H9 (cell line): ENCODE measurements at regions not wholly inside any gene's neighbourhood (a gene's known extent, or its start where the extent isn't known, plus 50 kb on each side); places are given as distances from the start of the nearest gene placed in this dataset.

ENCODE experiments used
- DNase-seq: peaks from one replicate; pipeline ENCODE4 v3.0.0-alpha.2; 2017
- H2AFZ ChIP-seq: one replicate; pipeline ENCODE4 v1.6.1; 2013; ENCODE audit warnings: mild to moderate bottlenecking, low read length, control low read depth, moderate library complexity
- H2AK5ac ChIP-seq: 2 replicates; pipeline ENCODE4 v1.6.1; 2013; ENCODE audit warnings: low read length, control low read depth, mixed read lengths; ENCODE audit not compliant: insufficient read length
- H2BK120ac ChIP-seq: one replicate; pipeline ENCODE4 v1.6.1; 2013; ENCODE audit warnings: low read depth, mild to moderate bottlenecking, low read length, control low read depth, inconsistent platforms; ENCODE audit not compliant: poor library complexity, severe bottlenecking
- H2BK12ac ChIP-seq: 2 replicates; pipeline ENCODE4 v1.6.1; 2013; ENCODE audit warnings: low read length, control low read depth, mixed read lengths, low read depth; ENCODE audit not compliant: insufficient read length
- H2BK15ac ChIP-seq: 2 replicates; pipeline ENCODE4 v1.6.1; 2013; ENCODE audit warnings: low read depth, low read length, control low read depth
- H2BK20ac ChIP-seq: one replicate; pipeline ENCODE4 v1.6.1; 2013; ENCODE audit warnings: low read depth, mild to moderate bottlenecking, low read length, control low read depth, inconsistent platforms; ENCODE audit not compliant: poor library complexity, severe bottlenecking
- H2BK5ac ChIP-seq: 2 replicates; pipeline ENCODE4 v1.6.1; 2013; ENCODE audit warnings: low read length, control low read depth, mixed read lengths; ENCODE audit not compliant: insufficient read length
- H3K14ac ChIP-seq: 2 replicates; pipeline ENCODE4 v1.6.1; 2013; ENCODE audit warnings: low read length, control low read depth; ENCODE audit not compliant: insufficient read depth
- H3K18ac ChIP-seq: 2 replicates; pipeline ENCODE4 v1.6.1; 2013; ENCODE audit warnings: low read depth, mild to moderate bottlenecking, mixed read lengths, low read length, control low read depth; ENCODE audit not compliant: insufficient read length
- H3K23ac ChIP-seq: 2 replicates; pipeline ENCODE4 v1.6.1; 2013; ENCODE audit warnings: low read length, control low read depth, mixed read lengths, low read depth; ENCODE audit not compliant: insufficient read length
- H3K23me2 ChIP-seq: 2 replicates; pipeline ENCODE4 v1.6.1; 2013; ENCODE audit warnings: low read depth, mild to moderate bottlenecking, mixed read lengths, low read length, control low read depth; ENCODE audit not compliant: insufficient read length, poor library complexity, severe bottlenecking
- H3K27ac ChIP-seq: 2 replicates; pipeline ENCODE4 v1.5.1; 2013; ENCODE audit warnings: low read length, control low read depth, mixed read lengths, low read depth; ENCODE audit not compliant: insufficient read length
- H3K27me3 ChIP-seq: 2 replicates; pipeline ENCODE4 v1.6.1; 2013; ENCODE audit warnings: low read length, control low read depth, inconsistent platforms; ENCODE audit not compliant: insufficient read depth
- H3K4ac ChIP-seq: 2 replicates; pipeline ENCODE4 v1.6.1; 2013; ENCODE audit warnings: low read depth, mild to moderate bottlenecking, control low read depth, inconsistent platforms, low read length, moderate library complexity
- H3K4me1 ChIP-seq: 2 replicates; pipeline ENCODE4 v1.6.1; 2013; ENCODE audit warnings: low read length, control low read depth, inconsistent platforms; ENCODE audit not compliant: insufficient read depth
- H3K4me2 ChIP-seq: 2 replicates; pipeline ENCODE4 v1.6.1; 2013; ENCODE audit warnings: low read length, control low read depth, mixed read lengths; ENCODE audit not compliant: insufficient read length, insufficient read depth
- H3K56ac ChIP-seq: 2 replicates; pipeline ENCODE4 v1.6.1; 2013; ENCODE audit warnings: low read depth, mild to moderate bottlenecking, mixed read lengths, low read length, control low read depth; ENCODE audit not compliant: insufficient read length
- H3K79me1 ChIP-seq: 2 replicates; pipeline ENCODE4 v1.6.1; 2013; ENCODE audit warnings: low read depth, mild to moderate bottlenecking, moderate library complexity, low read length, control low read depth, inconsistent platforms; ENCODE audit not compliant: insufficient read depth, poor library complexity, severe bottlenecking
- H3K79me2 ChIP-seq: 2 replicates; pipeline ENCODE4 v1.6.1; 2013; ENCODE audit warnings: low read length, control low read depth, inconsistent platforms; ENCODE audit not compliant: insufficient read depth
- H3K9ac ChIP-seq: 2 replicates; pipeline ENCODE4 v1.6.1; 2013; ENCODE audit warnings: low read length, control low read depth, mixed read lengths; ENCODE audit not compliant: insufficient read length; ENCODE audit errors: extremely low read depth
- H3K9me3 ChIP-seq: one replicate; pipeline ENCODE4 v1.6.1; 2013; ENCODE audit warnings: low read depth, low read length, inconsistent platforms; ENCODE audit not compliant: control insufficient read depth
- H3T11ph ChIP-seq: one replicate; pipeline ENCODE4 v1.6.1; 2013; ENCODE audit warnings: mild to moderate bottlenecking, low read length, control low read depth, inconsistent platforms
- H4K20me1 ChIP-seq: one replicate; pipeline ENCODE4 v1.6.1; 2013; ENCODE audit not compliant: control insufficient read depth, insufficient read length, insufficient read depth
- H4K5ac ChIP-seq: 2 replicates; pipeline ENCODE4 v1.6.1; 2013; ENCODE audit warnings: low read depth, mild to moderate bottlenecking, mixed read lengths, low read length, control low read depth; ENCODE audit not compliant: insufficient read length
- H4K8ac ChIP-seq: replicated peaks from 2 replicates; pipeline ENCODE4 v1.6.1; 2013; ENCODE audit warnings: low read length, control low read depth, mixed read lengths, low read depth; ENCODE audit not compliant: insufficient read length
- H4K91ac ChIP-seq: 2 replicates; pipeline ENCODE4 v1.6.1; 2013; ENCODE audit warnings: low read depth, mild to moderate bottlenecking, moderate library complexity, mixed read lengths, low read length, control low read depth; ENCODE audit not compliant: insufficient read length
- H3K27ac Mint-ChIP-seq, 3 experiments: 2 replicates in 2 of 3; 3 replicates in 1 of 3; pipeline ENCODE4 v1.8.0; 2020 to 2021; ENCODE audit warnings: mixed read lengths in 3 of 3, mild to moderate bottlenecking in 1 of 3, moderate library complexity in 1 of 3
- H3K27me3 Mint-ChIP-seq: 2 replicates; pipeline ENCODE4 v1.8.0; 2021; ENCODE audit warnings: low read depth, mild to moderate bottlenecking, moderate library complexity, mixed read lengths
- H3K36me3 Mint-ChIP-seq, 3 experiments: 2 replicates in 2 of 3; 3 replicates in 1 of 3; pipeline ENCODE4 v1.8.0; 2020 to 2021; ENCODE audit warnings: low read depth in 3 of 3, mixed read lengths in 3 of 3; ENCODE audit not compliant: insufficient read depth in 1 of 3
- H3K4me1 Mint-ChIP-seq, 2 experiments: 2 replicates each; pipeline ENCODE4 v1.8.0; 2020; ENCODE audit warnings: mixed read lengths in 2 of 2
- H3K4me3 Mint-ChIP-seq, 2 experiments: 2 replicates in 1 of 2; 3 replicates in 1 of 2; pipeline ENCODE4 v1.8.0; 2020 to 2021; ENCODE audit warnings: mild to moderate bottlenecking in 2 of 2, mixed read lengths in 2 of 2, moderate library complexity in 1 of 2
- H3K9me3 Mint-ChIP-seq, 2 experiments: 2 replicates in 1 of 2; 3 replicates in 1 of 2; pipeline ENCODE4 v1.8.0; 2020; ENCODE audit warnings: mild to moderate bottlenecking in 2 of 2, mixed read lengths in 2 of 2, moderate library complexity in 1 of 2
- WGBS: extraction: QIAGEN DNeasy Blood & Tissue Kit; methylation state at CpG from one replicate; pipeline ENCODE4 v1.1.7; 2013; ENCODE audit warnings: missing lambda C conversion rate, low lambda C conversion rate, mixed read lengths; ENCODE audit not compliant: insufficient read length; ENCODE audit errors: extremely low coverage; 5-methylcytosine and 5-hydroxymethylcytosine counted together
- TF ChIP-seq, protein P1 (sequence below): fragments of 200-600 bp; sonication (generic); conservative IDR thresholded peaks from 3 replicates; pipeline ENCODE4 v1.8.0; 2021; ENCODE audit warnings: antibody characterized with exemption, mild to moderate bottlenecking

DNA sequence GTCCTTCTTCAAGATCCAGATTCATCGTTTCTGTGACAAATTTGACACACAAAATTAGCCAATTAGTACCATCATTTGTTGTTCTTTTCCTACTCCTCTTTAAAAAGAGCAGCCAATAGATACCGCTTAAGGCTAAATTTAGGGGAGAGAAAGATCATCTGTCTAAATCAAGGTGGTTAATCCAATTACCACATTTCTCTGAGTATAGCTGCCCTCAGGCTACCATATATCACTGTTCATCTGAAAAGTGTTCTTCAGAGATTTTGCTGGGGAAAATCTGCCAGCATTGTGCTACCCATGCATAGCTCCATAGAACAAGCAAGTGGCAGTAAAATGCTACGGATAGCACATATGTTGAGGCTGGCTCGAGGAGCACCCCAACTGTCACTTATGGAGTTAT, 110.3 kb upstream of the ESRRG start:
- H3K56ac ChIP-seq: no peak overlapping the region
- H3T11ph ChIP-seq: no peak overlapping the region
- no peak overlapping the region for H3K4me2 ChIP-seq
- H3K27me3 ChIP-seq: no peaks in the 10 kb centered on the region
- H3K79me2 ChIP-seq: no peaks in the 10 kb centered on the region
- no peak overlapping the region for H2AK5ac ChIP-seq
- no peak overlapping the region for H3K27ac ChIP-seq
- no peak overlapping the region for H2AFZ ChIP-seq
- Mint-ChIP-seq H3K27ac (no peak overlapping the region), H3K9me3 (0 out of 5 replicates have a peak, but pooled peaks cover 0 to 2% of the 10 kb centered on the region in 2 experiments), H3K27me3 (no peaks in the 10 kb centered on the region), H3K4me3 (no peak overlapping the region), H3K36me3 (peaks cover 0 to 5% (median 0%) of the 10 kb centered on the region in 3 experiments; a peak in 1 of 7 replicates), H3K4me1 (peaks cover 35 to 47% of the 10 kb centered on the region in 2 experiments)
- no peak overlapping the region for H3K18ac ChIP-seq
- no peaks in the 10 kb centered on the region for H3K9me3 ChIP-seq
- no peak overlapping the region for H2BK5ac ChIP-seq
- no peaks in the 10 kb centered on the region for H3K23me2 ChIP-seq
- TF ChIP-seq, protein P1, sequence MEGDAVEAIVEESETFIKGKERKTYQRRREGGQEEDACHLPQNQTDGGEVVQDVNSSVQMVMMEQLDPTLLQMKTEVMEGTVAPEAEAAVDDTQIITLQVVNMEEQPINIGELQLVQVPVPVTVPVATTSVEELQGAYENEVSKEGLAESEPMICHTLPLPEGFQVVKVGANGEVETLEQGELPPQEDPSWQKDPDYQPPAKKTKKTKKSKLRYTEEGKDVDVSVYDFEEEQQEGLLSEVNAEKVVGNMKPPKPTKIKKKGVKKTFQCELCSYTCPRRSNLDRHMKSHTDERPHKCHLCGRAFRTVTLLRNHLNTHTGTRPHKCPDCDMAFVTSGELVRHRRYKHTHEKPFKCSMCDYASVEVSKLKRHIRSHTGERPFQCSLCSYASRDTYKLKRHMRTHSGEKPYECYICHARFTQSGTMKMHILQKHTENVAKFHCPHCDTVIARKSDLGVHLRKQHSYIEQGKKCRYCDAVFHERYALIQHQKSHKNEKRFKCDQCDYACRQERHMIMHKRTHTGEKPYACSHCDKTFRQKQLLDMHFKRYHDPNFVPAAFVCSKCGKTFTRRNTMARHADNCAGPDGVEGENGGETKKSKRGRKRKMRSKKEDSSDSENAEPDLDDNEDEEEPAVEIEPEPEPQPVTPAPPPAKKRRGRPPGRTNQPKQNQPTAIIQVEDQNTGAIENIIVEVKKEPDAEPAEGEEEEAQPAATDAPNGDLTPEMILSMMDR: no peak
- WGBS: no CpG with 5 or more reads among the region's 4 CpGs
- H4K5ac ChIP-seq: no peak overlapping the region
- H3K23ac ChIP-seq: no peak overlapping the region
- no peak overlapping the region for H4K8ac ChIP-seq
- no peak overlapping the region for H3K14ac ChIP-seq
- no peaks in the 10 kb centered on the region for H3K79me1 ChIP-seq
- H3K9ac ChIP-seq: no peak overlapping the region
- no peaks in the 10 kb centered on the region for H3K4me1 ChIP-seq
- no peak overlapping the region for H3K4ac ChIP-seq
- H4K91ac ChIP-seq: no peak overlapping the region
- no peak overlapping the region for H2BK120ac ChIP-seq
- no peak overlapping the region for H2BK15ac ChIP-seq
- H2BK20ac ChIP-seq: no peak overlapping the region
- DNase-seq: no peak
- H4K20me1 ChIP-seq: no peaks in the 10 kb centered on the region
- H2BK12ac ChIP-seq: no peak overlapping the region
